22Rv1 (cell line): ENCODE measurements at regions not wholly inside any gene's neighbourhood (a gene's known extent, or its start where the extent isn't known, plus 50 kb on each side); places are given as distances from the start of the nearest gene placed in this dataset.

Experiments
- ZFX ChIP-seq: fragments of 450-650 bp; IDR thresholded peaks from 2 replicates; pipeline ENCODE4 v1.6.1; 2017; ENCODE audit warnings: antibody characterized with exemption, borderline replicate concordance
- TF ChIP-seq, protein P1 (sequence below): fragments of 450-650 bp; IDR thresholded peaks from 2 replicates; pipeline ENCODE4 v1.5.1; 2017; ENCODE audit warnings: mild to moderate bottlenecking

DNA sequence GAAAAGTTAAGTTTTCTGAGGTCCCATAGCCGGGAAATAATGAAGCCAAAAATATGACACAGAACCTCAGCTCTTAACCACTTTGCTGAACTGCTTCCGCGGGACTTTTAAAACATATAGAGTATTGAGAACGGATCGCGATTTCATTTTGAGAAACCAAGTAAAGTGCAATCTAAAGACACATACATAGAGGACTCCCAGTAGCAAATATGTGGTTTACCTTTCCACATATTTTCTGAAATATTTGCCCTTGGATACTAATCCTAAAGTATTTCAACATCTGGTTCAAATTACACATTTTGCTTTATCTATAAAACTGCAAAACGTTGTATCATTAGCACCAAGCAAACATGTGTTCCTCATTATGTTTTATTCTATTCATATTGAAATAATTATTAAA lies 776.5 kb downstream of the ROBO2 start:
- TF ChIP-seq, protein P1, sequence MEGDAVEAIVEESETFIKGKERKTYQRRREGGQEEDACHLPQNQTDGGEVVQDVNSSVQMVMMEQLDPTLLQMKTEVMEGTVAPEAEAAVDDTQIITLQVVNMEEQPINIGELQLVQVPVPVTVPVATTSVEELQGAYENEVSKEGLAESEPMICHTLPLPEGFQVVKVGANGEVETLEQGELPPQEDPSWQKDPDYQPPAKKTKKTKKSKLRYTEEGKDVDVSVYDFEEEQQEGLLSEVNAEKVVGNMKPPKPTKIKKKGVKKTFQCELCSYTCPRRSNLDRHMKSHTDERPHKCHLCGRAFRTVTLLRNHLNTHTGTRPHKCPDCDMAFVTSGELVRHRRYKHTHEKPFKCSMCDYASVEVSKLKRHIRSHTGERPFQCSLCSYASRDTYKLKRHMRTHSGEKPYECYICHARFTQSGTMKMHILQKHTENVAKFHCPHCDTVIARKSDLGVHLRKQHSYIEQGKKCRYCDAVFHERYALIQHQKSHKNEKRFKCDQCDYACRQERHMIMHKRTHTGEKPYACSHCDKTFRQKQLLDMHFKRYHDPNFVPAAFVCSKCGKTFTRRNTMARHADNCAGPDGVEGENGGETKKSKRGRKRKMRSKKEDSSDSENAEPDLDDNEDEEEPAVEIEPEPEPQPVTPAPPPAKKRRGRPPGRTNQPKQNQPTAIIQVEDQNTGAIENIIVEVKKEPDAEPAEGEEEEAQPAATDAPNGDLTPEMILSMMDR, result no peak
- no peak for TF ChIP-seq ZFX
